Ishikawa (cell line): ENCODE measurements at regions not wholly inside any gene's neighbourhood (a gene's known extent, or its start where the extent isn't known, plus 50 kb on each side); places are given as distances from the start of the nearest gene placed in this dataset.

Experiments used
- CEBPB ChIP-seq: IDR thresholded peaks from 2 replicates; pipeline ENCODE4 v1.6.1; 2012
- CREB1 ChIP-seq: IDR thresholded peaks from 2 replicates; pipeline ENCODE4 v1.6.1; 2012; ENCODE audit warnings: low read depth
- EGR1 ChIP-seq: IDR thresholded peaks from 2 replicates; pipeline ENCODE4 v1.6.1; 2012
- EP300 ChIP-seq: IDR thresholded peaks from 2 replicates; pipeline ENCODE4 v1.6.1; 2012; ENCODE audit warnings: borderline replicate concordance
- FOXM1 ChIP-seq: IDR thresholded peaks from 2 replicates; pipeline ENCODE4 v1.6.1; 2012; ENCODE audit warnings: low read depth, borderline replicate concordance
- MAX ChIP-seq: IDR thresholded peaks from 2 replicates; pipeline ENCODE4 v1.6.1; 2012
- NFIC ChIP-seq: IDR thresholded peaks from 2 replicates; pipeline ENCODE4 v1.6.1; 2012
- RAD21 ChIP-seq: IDR thresholded peaks from 2 replicates; pipeline ENCODE4 v1.6.1; 2012; ENCODE audit warnings: low read depth
- REST ChIP-seq: IDR thresholded peaks from 2 replicates; pipeline ENCODE4 v1.6.1; 2012; ENCODE audit warnings: low read depth, mild to moderate bottlenecking
- TAF1 ChIP-seq: IDR thresholded peaks from 2 replicates; pipeline ENCODE4 v1.6.1; 2012; ENCODE audit warnings: low read depth, mild to moderate bottlenecking
- TCF12 ChIP-seq: IDR thresholded peaks from 2 replicates; pipeline ENCODE4 v1.6.1; 2012; ENCODE audit warnings: low read depth
- TEAD4 ChIP-seq: IDR thresholded peaks from 2 replicates; pipeline ENCODE4 v1.6.1; 2012
- USF1 ChIP-seq: IDR thresholded peaks from 2 replicates; pipeline ENCODE4 v1.6.1; 2012
- YY1 ChIP-seq: IDR thresholded peaks from 2 replicates; pipeline ENCODE4 v1.6.1; 2012; ENCODE audit warnings: low read depth
- ZBTB7A ChIP-seq: IDR thresholded peaks from 2 replicates; pipeline ENCODE4 v1.6.1; 2012; ENCODE audit warnings: low read depth

- TF ChIP-seq TCF12, result no peak
- no peak for TF ChIP-seq TEAD4
- TF ChIP-seq NFIC, result no peak
- TF ChIP-seq RAD21, result no peak
- TF ChIP-seq TAF1, result no peak
- no peak for TF ChIP-seq EGR1
- no peak for TF ChIP-seq REST
- TF ChIP-seq EP300, result no peak
- no peak for TF ChIP-seq YY1
- no peak for TF ChIP-seq CEBPB
- no peak for TF ChIP-seq FOXM1
- no peak for TF ChIP-seq MAX
- no peak for TF ChIP-seq ZBTB7A
- TF ChIP-seq USF1, result no peak
Observed at GRCh38 chr14:84064316-84065125, 1465.4 kb upstream of the FLRT2 start.

- no peak for TF ChIP-seq TAF1
- TF ChIP-seq MAX, result no peak
- no peak for TF ChIP-seq REST
- TF ChIP-seq ZBTB7A, result no peak
- TF ChIP-seq USF1, result no peak
- peak; percentile 46; the same call in 1 of the 2 replicates for TF ChIP-seq CEBPB
Observed at GRCh38 chr14:84065811-84066210, 1464.1 kb upstream of the FLRT2 start.

- TF ChIP-seq EP300 (no peak), EGR1 (no peak), TCF12 (no peak), TAF1 (no peak), REST (no peak), YY1 (no peak), FOXM1 (no peak), NFIC (no peak), CREB1 (no peak), USF1 (no peak), MAX (no peak), TEAD4 (no peak), CEBPB (no peak), RAD21 (no peak), ZBTB7A (no peak)
Observed at GRCh38 chr14:84068288-84068687, 1461.7 kb upstream of the FLRT2 start.

- TF ChIP-seq CREB1 (no peak), EP300 (no peak), YY1 (no peak), TAF1 (no peak), EGR1 (no peak), TEAD4 (no peak), TCF12 (no peak), RAD21 (no peak), MAX (no peak), REST (no peak), ZBTB7A (no peak), USF1 (no peak), CEBPB (no peak), NFIC (no peak), FOXM1 (no peak)
Observed at GRCh38 chr14:84071061-84071460, 1458.9 kb upstream of the FLRT2 start.
